ENCODE measurements at regions not wholly inside any gene's neighbourhood (a gene's known extent, or its start where the extent isn't known, plus 50 kb on each side); places are given as distances from the start of the nearest gene placed in this dataset.

- TF ChIP-seq REST (IDR thresholded peaks at IDR 0.05; ENCODE audit: insufficient read depth in 1 of 2, low read depth in 2 of 2, low read length in 2 of 2) = no peak
- no peak for TF ChIP-seq POLR2AphosphoS5 (IDR thresholded peaks at IDR 0.05; ENCODE audit: low read depth, low read length)
These were observed 224.2 kb upstream of the WSCD1 start for GRCh38 chr17:5846001-5846400.

DNA sequence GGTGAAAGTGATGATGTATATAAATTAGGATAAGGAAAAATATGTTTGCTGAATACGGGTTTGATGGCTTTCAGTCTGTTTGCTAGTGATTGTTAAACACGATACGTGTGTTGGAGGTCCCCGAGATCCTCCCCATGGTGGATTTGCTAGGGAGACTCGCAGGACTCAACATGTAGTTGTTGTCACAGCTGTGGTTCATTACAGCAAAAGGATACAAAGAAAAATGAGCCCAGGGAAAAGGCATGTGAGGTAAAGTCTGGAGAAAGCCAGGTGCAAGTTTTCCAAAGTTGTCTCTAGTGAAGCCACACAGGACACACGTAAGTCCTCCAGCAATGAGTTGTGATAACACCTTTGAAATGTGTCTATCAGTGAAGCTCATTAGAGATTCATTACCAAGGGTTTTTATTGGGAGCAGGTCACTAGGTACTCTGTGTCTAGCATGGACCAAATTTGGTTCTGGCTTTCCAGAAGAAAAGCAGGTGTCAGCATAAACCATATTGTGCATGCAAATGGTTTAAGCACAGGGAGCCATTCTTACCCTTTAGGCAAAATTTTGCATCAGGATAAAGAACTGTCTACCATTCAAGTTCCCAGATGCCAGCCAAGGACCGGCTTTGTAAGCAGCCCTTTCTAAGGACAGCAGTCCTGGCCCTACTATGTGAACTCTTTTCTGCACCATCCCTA is 215.2 kb upstream of the WSCD1 start:
- no peak for TF ChIP-seq SIN3A (IDR thresholded peaks at IDR 0.05; ENCODE audit: borderline replicate concordance, insufficient read depth, low read length)

- TF ChIP-seq SIN3A (IDR thresholded peaks at IDR 0.05; ENCODE audit: borderline replicate concordance, insufficient read depth, low read length) = no peak
- TF ChIP-seq FOXP2 (optimal IDR thresholded peaks at IDR 0.05; ENCODE audit: borderline replicate concordance, extremely low read depth, extremely low read length, insufficient read depth) = no peak
- TF ChIP-seq REST (IDR thresholded peaks at IDR 0.05; ENCODE audit: insufficient read depth in 1 of 2, low read depth in 2 of 2, low read length in 2 of 2) = no peak
- no peak for TF ChIP-seq TAF1 (IDR thresholded peaks at IDR 0.05; ENCODE audit: borderline replicate concordance, insufficient read depth, low read length)
These were observed 208.9 kb upstream of the WSCD1 start for GRCh38 chr17:5861246-5861645.

DNA sequence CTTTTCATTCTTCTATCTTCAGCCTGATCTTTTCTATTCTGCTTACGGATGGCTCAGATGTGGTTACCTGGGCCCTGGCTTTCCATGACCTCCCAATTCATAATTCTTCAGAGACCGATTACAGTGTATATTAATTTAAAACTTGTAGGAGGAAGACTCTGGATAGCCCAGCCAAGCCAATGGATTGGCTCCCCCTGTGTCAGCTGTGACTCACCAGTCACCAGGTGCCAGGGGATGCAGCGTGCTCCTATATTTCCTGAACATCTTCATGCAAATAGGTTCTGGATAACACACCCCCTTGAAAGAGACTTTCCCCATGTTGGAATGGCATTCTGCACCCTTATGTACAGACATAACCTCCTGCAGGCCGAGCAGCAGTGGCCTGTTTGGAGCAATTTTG is 208.3 kb upstream of the WSCD1 start:
- TF ChIP-seq REST (IDR thresholded peaks at IDR 0.05; ENCODE audit: insufficient read depth in 1 of 2, low read depth in 2 of 2, low read length in 2 of 2) = no peak
- TF ChIP-seq POLR2AphosphoS5 (IDR thresholded peaks at IDR 0.05; ENCODE audit: low read depth, low read length) = no peak
- no peak for TF ChIP-seq SIN3A (IDR thresholded peaks at IDR 0.05; ENCODE audit: borderline replicate concordance, insufficient read depth, low read length)
- no peak for TF ChIP-seq FOXP2 (optimal IDR thresholded peaks at IDR 0.05; ENCODE audit: borderline replicate concordance, extremely low read depth, extremely low read length, insufficient read depth)
- TF ChIP-seq TAF1 (IDR thresholded peaks at IDR 0.05; ENCODE audit: borderline replicate concordance, insufficient read depth, low read length) = no peak

DNA sequence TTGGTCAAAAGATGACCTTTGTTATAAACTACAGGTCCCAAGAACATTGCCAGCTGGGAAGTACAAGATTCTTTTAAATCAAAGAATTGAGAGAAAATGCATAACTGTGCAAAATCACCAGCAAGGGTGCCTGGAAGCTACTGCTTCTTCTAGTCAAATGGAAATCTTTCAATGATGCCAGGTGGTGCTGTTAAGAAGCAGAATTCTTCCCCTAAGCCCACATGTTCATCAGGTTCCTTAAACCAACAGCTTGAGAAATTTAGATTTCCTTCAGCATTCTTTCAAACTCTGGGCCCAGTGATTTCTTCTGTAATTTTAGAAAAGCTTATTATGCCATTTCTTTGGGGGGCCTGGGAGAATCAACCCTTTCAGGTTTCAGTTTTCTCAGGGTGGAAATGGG is 207.8 kb upstream of the WSCD1 start:
- TF ChIP-seq FOXP2 (optimal IDR thresholded peaks at IDR 0.05; ENCODE audit: borderline replicate concordance, extremely low read depth, extremely low read length, insufficient read depth) (no peak), POLR2AphosphoS5 (IDR thresholded peaks at IDR 0.05; ENCODE audit: low read depth, low read length) (no peak), SIN3A (IDR thresholded peaks at IDR 0.05; ENCODE audit: borderline replicate concordance, insufficient read depth, low read length) (no peak), REST (IDR thresholded peaks at IDR 0.05; ENCODE audit: insufficient read depth in 1 of 2, low read depth in 2 of 2, low read length in 2 of 2) (no peak), TAF1 (IDR thresholded peaks at IDR 0.05; ENCODE audit: borderline replicate concordance, insufficient read depth, low read length) (no peak)
